ENCODE measurements at regions not wholly inside any gene's neighbourhood (a gene's known extent, or its start where the extent isn't known, plus 50 kb on each side); places are given as distances from the start of the nearest gene placed in this dataset.
"Not testable (repeated sequence)": the region's sequence is repeated elsewhere in the genome, so short reads cannot be mapped to it uniquely, and the experiment has no call there.

DNA sequence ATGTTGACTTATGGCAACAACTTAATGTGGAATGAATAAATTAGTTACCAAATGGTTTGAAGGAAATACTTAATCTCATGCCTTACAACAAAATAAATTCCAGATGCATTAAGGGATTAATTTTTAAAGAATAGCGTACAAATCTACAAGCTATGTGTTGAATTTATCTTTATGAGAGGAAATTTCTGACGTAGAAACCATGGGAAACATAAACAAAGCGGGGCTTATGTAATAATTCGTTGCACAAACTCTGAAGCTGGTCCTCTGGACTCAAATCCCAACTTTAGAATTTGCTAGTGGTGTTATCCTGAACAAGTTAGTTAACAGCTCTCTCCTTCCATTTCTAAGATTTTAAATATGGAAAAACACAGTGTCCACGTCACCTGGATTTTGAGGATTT, 137.4 kb upstream of the CALCR start:
- no peak overlapping the region for H3K4me3 ChIP-seq
- no peaks in the 10 kb centered on the region for H3K9me3 ChIP-seq
- TF ChIP-seq, protein P1, sequence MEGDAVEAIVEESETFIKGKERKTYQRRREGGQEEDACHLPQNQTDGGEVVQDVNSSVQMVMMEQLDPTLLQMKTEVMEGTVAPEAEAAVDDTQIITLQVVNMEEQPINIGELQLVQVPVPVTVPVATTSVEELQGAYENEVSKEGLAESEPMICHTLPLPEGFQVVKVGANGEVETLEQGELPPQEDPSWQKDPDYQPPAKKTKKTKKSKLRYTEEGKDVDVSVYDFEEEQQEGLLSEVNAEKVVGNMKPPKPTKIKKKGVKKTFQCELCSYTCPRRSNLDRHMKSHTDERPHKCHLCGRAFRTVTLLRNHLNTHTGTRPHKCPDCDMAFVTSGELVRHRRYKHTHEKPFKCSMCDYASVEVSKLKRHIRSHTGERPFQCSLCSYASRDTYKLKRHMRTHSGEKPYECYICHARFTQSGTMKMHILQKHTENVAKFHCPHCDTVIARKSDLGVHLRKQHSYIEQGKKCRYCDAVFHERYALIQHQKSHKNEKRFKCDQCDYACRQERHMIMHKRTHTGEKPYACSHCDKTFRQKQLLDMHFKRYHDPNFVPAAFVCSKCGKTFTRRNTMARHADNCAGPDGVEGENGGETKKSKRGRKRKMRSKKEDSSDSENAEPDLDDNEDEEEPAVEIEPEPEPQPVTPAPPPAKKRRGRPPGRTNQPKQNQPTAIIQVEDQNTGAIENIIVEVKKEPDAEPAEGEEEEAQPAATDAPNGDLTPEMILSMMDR (IDR thresholded peaks at IDR 0.05) = no peak
- DNase-seq (no peak), ATAC-seq (no peak)
- H3K4me1 ChIP-seq (ENCODE audit: low read depth) = no peaks in the 10 kb centered on the region
- no peaks in the 10 kb centered on the region for H3K36me3 ChIP-seq (ENCODE audit: low read depth)
- intact Hi-C loops (cut with DNase I, micrococcal nuclease) = no loop called here

DNA sequence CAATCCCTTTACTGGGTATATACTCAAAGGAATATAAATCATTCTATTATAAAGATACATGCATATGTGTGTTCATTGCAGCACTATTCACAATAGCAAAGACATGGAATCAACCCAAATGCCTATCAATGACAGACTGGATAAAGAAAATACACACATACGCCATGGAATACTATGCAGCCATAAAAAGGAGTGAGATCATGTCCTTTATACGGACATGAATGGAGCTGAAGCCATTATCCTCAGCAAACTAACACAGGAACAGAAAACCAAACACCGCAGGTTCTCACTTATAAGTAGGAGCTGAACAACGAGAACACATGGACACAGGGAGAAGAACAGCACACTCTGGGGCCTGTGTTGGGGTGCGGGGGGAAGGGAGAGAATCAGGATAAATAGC, 133.7 kb upstream of the CALCR start:
- ATAC-seq; H3K4me3 ChIP-seq; H3K36me3 ChIP-seq (ENCODE audit: low read depth); DNase-seq; H3K9me3 ChIP-seq; H3K4me1 ChIP-seq (ENCODE audit: low read depth); intact Hi-C loops (cut with DNase I, micrococcal nuclease): not testable (repeated sequence)

DNA sequence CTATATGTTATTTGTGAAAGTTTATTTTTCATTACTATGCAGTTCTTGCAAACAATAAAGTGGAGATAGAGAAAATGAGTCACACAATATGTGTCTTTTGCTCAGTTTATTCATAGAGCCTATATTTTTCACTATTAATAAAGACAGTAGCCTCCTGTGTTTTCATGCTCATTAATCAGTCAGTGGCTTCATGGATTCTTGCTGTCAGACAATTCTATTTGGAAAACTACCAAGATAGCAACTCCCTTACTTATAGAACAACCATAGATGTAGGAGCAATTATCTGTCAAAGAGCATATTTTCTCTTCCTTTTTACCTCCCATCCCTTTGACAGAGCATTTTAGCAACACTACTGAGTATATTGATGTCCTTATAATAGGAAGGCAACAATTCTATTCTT, 132.7 kb upstream of the CALCR start:
- DNase-seq (no peak), ATAC-seq (no peak)
- Histone ChIP-seq H3K4me1 (ENCODE audit: low read depth) (no peaks in the 10 kb centered on the region), H3K36me3 (ENCODE audit: low read depth) (no peaks in the 10 kb centered on the region), H3K4me3 (no peak overlapping the region), H3K9me3 (no peaks in the 10 kb centered on the region)
- intact Hi-C loops (cut with DNase I, micrococcal nuclease) = no loop called here
- TF ChIP-seq, protein P1 (IDR thresholded peaks at IDR 0.05) = no peak

DNA sequence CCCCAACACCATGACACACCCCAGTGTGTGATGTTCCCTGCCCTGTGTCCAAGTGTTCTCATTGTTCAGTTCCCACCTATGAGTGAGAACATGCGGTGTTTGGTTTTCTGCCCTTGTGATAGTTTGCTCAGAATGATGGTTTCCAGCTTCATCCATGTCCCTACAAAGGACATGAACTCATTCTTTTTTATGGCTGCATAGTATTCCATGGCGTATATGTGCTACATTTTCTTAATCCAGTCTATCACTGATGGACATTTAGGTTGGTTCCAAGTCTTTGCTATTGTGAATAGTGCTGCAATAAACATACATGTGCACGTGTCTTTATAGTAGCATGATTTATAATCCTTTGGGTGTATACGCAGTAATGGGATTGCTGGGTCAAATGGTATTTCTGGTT, 131.6 kb upstream of the CALCR start:
- H3K4me3 ChIP-seq; H3K4me1 ChIP-seq (ENCODE audit: low read depth); ATAC-seq; H3K9me3 ChIP-seq; DNase-seq; intact Hi-C loops (cut with DNase I, micrococcal nuclease); H3K36me3 ChIP-seq (ENCODE audit: low read depth): not testable (repeated sequence)

DNA sequence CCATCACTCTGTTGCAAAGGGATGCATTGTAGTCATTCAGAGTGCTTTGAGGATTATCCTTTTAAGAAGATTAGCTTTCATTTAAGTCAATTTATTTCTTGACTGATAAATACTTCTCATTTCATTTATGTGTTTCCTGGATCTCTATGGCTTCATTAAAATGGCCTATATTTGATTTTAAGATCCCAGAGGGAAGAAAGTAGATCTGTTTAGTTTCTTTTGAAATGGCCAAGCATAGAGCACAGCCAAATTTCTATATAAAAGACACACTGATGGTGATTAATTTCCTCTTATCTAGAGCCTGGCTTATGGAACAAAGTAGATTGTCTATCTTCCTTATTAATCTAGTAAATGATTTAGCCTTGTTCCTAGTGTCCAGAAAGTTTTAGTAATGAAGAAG, 129.7 kb upstream of the CALCR start:
- Histone ChIP-seq H3K36me3 (ENCODE audit: low read depth) (no peaks in the 10 kb centered on the region), H3K4me1 (ENCODE audit: low read depth) (no peaks in the 10 kb centered on the region), H3K9me3 (no peaks in the 10 kb centered on the region), H3K4me3 (no peak overlapping the region)
- TF ChIP-seq, protein P1 (IDR thresholded peaks at IDR 0.05) = no peak
- intact Hi-C loops (cut with DNase I, micrococcal nuclease) = no loop called here
- DNase-seq (no peak), ATAC-seq (no peak)

DNA sequence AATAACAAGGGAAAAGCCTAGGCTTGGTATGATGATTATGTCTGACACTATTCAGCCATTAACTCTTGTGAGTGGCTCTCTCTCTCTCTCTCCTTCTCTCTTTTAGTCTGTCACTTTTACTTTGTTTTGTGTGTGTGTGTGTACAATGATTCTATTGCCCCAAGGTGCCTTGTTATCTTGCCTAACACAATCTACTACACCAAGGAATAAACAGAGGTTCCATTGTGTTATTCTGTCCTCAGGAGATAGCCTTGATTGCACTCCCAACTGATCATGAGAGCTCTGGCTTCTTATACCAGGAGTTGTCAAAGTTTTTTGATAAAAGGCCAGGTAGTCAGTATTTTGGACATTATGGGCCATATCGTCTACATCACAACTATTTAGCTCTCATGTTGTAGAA, 123.4 kb upstream of the CALCR start:
- DNase-seq (no peak), ATAC-seq (no peak)
- H3K9me3 ChIP-seq = no peaks in the 10 kb centered on the region
- TF ChIP-seq, protein P1 (IDR thresholded peaks at IDR 0.05) = no peak
- H3K4me3 ChIP-seq = no peak overlapping the region
- H3K36me3 ChIP-seq (ENCODE audit: low read depth) = no peaks in the 10 kb centered on the region
- intact Hi-C loops (cut with DNase I, micrococcal nuclease) = no loop called here
- no peaks in the 10 kb centered on the region for H3K4me1 ChIP-seq (ENCODE audit: low read depth)

DNA sequence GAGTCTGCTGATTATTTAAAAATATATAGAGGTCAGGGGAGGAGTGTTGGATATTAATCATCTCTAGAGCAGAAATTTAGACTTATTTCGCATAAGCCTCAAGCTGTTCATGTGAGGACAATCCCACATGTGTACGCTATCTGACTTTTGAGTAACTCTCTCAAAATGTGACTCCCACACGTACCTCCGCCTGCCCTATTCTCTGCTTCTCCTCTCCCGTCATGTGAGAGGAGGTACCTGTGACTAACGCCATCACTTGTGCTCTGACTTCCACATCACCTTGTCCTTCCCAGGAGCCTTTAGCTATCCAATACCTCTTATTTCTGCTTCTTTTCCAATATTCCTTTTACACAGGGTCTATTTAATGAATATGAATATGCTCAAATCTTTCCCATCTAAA, 119.3 kb upstream of the CALCR start:
- Histone ChIP-seq H3K4me3 (no peak overlapping the region), H3K4me1 (ENCODE audit: low read depth) (no peaks in the 10 kb centered on the region), H3K36me3 (ENCODE audit: low read depth) (no peaks in the 10 kb centered on the region), H3K9me3 (no peaks in the 10 kb centered on the region)
- DNase-seq = no peak
- TF ChIP-seq, protein P1 (IDR thresholded peaks at IDR 0.05) = no peak
- intact Hi-C loops (cut with DNase I, micrococcal nuclease) = no loop called here
- ATAC-seq = no peak
